ENCODE measurements at regions not wholly inside any gene's neighbourhood (a gene's known extent, or its start where the extent isn't known, plus 50 kb on each side); places are given as distances from the start of the nearest gene placed in this dataset.

DNA sequence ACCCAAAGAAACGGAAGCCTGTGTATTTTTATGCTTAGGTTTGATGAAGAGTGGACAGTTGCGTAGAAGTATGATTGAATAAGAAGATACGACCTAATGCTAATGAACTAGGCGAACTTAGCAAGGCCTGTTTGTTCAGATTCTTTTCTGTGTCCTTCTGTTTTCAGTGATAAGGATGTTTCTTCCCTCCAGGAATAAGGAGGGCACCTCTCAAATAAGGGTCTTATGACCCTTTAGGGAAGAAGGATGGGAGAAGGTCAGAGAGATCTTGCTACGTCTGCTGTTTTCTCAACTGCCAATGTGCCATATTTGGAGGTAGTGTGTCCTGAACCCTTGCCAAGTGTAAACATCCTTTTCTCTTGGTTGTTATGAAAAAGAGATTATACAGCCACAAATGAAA lies 524.8 kb downstream of the UTRN start:
- no peaks in the 10 kb centered on the region for H3K9me2 ChIP-seq (replicated peaks; ENCODE audit: insufficient read depth, low read length)
- H3F3A ChIP-seq (ENCODE audit: insufficient read depth, low read length) = no peaks in the 10 kb centered on the region
- no peak overlapping the region for H3K27ac ChIP-seq (ENCODE audit: low read length)
- no peak for DNase-seq
- H3K79me2 ChIP-seq (ENCODE audit: low read length) = no peaks in the 10 kb centered on the region
- no peak overlapping the region for H3K4me3 ChIP-seq (ENCODE audit: low read length)
- no peaks in the 10 kb centered on the region for H3K27me3 ChIP-seq (replicated peaks; ENCODE audit: insufficient read depth, low read length)
- no peaks in the 10 kb centered on the region for H4K20me1 ChIP-seq (ENCODE audit: insufficient read depth, low read length)
- no peaks in the 10 kb centered on the region for H3K4me1 ChIP-seq (ENCODE audit: low read length)
- TF ChIP-seq, protein P1, sequence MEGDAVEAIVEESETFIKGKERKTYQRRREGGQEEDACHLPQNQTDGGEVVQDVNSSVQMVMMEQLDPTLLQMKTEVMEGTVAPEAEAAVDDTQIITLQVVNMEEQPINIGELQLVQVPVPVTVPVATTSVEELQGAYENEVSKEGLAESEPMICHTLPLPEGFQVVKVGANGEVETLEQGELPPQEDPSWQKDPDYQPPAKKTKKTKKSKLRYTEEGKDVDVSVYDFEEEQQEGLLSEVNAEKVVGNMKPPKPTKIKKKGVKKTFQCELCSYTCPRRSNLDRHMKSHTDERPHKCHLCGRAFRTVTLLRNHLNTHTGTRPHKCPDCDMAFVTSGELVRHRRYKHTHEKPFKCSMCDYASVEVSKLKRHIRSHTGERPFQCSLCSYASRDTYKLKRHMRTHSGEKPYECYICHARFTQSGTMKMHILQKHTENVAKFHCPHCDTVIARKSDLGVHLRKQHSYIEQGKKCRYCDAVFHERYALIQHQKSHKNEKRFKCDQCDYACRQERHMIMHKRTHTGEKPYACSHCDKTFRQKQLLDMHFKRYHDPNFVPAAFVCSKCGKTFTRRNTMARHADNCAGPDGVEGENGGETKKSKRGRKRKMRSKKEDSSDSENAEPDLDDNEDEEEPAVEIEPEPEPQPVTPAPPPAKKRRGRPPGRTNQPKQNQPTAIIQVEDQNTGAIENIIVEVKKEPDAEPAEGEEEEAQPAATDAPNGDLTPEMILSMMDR (IDR thresholded peaks at IDR 0.05; ENCODE audit: low read length) = no peak
- TF ChIP-seq EZH2 (optimal IDR thresholded peaks at IDR 0.05; ENCODE audit: low read depth, low read length) (no peak), EZH2phosphoT487 (IDR thresholded peaks at IDR 0.05; ENCODE audit: low read length) (no peak)
- no peak overlapping the region for H2AFZ ChIP-seq (ENCODE audit: low read length)
- no peaks in the 10 kb centered on the region for H3K9me3 ChIP-seq (replicated peaks; ENCODE audit: insufficient read depth, low read length)
- H3K9ac ChIP-seq (ENCODE audit: low read length) = no peak overlapping the region
- H3K4me2 ChIP-seq (ENCODE audit: low read depth, low read length) = no peak overlapping the region
- H3K36me3 ChIP-seq (replicated peaks; ENCODE audit: insufficient read depth, low read length) = no peaks in the 10 kb centered on the region

DNA sequence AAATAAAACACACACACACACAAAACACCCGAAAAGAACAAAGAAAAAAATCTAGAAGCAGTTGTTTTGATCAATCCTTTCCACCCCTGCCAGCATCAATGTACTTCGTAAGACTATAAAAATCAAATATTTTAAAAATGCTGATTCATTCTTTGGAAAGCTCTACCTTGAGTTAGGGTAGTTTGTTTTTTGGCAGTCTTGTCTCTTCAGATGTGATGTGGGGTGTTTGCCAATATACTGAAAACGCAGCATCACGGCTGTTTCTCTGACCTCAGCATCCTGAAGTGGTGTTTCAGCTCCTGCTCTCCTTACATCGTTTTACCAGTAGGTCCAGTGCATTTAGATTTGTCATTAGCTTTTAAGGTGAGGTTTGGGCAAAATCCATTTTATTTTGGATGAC lies 526.0 kb downstream of the UTRN start:
- Histone ChIP-seq H3K9me3 (replicated peaks; ENCODE audit: insufficient read depth, low read length) (no peaks in the 10 kb centered on the region), H3F3A (ENCODE audit: insufficient read depth, low read length) (no peaks in the 10 kb centered on the region), H3K4me2 (ENCODE audit: low read depth, low read length) (no peak overlapping the region), H3K9ac (ENCODE audit: low read length) (no peak overlapping the region), H3K4me3 (ENCODE audit: low read length) (no peak overlapping the region), H3K9me2 (replicated peaks; ENCODE audit: insufficient read depth, low read length) (no peaks in the 10 kb centered on the region), H3K27ac (ENCODE audit: low read length) (no peak overlapping the region), H3K27me3 (replicated peaks; ENCODE audit: insufficient read depth, low read length) (no peaks in the 10 kb centered on the region), H4K20me1 (ENCODE audit: insufficient read depth, low read length) (no peaks in the 10 kb centered on the region), H3K36me3 (replicated peaks; ENCODE audit: insufficient read depth, low read length) (no peaks in the 10 kb centered on the region), H3K79me2 (ENCODE audit: low read length) (no peaks in the 10 kb centered on the region), H2AFZ (ENCODE audit: low read length) (no peak overlapping the region), H3K4me1 (ENCODE audit: low read length) (no peaks in the 10 kb centered on the region)
- TF ChIP-seq EZH2 (optimal IDR thresholded peaks at IDR 0.05; ENCODE audit: low read depth, low read length) (no peak), EZH2phosphoT487 (IDR thresholded peaks at IDR 0.05; ENCODE audit: low read length) (no peak)
- TF ChIP-seq, protein P1 (IDR thresholded peaks at IDR 0.05; ENCODE audit: low read length) = no peak
- no peak for DNase-seq

DNA sequence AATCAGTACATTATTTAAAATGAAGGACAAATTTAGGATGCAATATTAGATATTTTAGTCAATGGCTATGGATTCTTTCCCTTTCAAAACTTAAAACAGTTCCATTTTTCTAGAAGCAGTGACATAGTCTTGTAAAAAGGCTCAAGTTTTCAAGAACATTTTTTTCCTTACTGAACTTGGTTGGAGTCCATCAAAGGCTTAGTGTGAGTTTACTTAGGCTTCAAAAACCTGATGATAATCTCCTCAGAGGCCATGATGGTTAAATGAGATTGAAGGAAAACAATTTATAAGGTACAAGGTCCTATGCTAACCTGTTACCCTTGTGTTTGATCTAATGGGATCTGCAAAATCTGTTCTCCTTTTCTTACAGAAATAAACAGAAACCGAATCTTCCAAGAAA lies 531.8 kb downstream of the UTRN start:
- no peaks in the 10 kb centered on the region for H3K9me2 ChIP-seq (replicated peaks; ENCODE audit: insufficient read depth, low read length)
- TF ChIP-seq EZH2 (optimal IDR thresholded peaks at IDR 0.05; ENCODE audit: low read depth, low read length) = no peak
- no peak for TF ChIP-seq EZH2phosphoT487 (IDR thresholded peaks at IDR 0.05; ENCODE audit: low read length)
- TF ChIP-seq, protein P1 (IDR thresholded peaks at IDR 0.05; ENCODE audit: low read length) = no peak

More for the DNA sequence above, 531.8 kb downstream of the UTRN start:
- Histone ChIP-seq H3K9me3 (replicated peaks; ENCODE audit: insufficient read depth, low read length) (no peaks in the 10 kb centered on the region), H3K27me3 (replicated peaks; ENCODE audit: insufficient read depth, low read length) (no peaks in the 10 kb centered on the region), H3K27ac (ENCODE audit: low read length) (no peak overlapping the region), H3K4me1 (ENCODE audit: low read length) (no peaks in the 10 kb centered on the region), H3K4me2 (ENCODE audit: low read depth, low read length) (no peak overlapping the region), H3K4me3 (ENCODE audit: low read length) (no peak overlapping the region), H4K20me1 (ENCODE audit: insufficient read depth, low read length) (no peaks in the 10 kb centered on the region), H3K9ac (ENCODE audit: low read length) (no peak overlapping the region), H3K36me3 (replicated peaks; ENCODE audit: insufficient read depth, low read length) (no peaks in the 10 kb centered on the region), H3K79me2 (ENCODE audit: low read length) (no peaks in the 10 kb centered on the region), H2AFZ (ENCODE audit: low read length) (no peak overlapping the region), H3F3A (ENCODE audit: insufficient read depth, low read length) (no peaks in the 10 kb centered on the region)
- DNase-seq = no peak
